A673 (cell line): ENCODE measurements at regions not wholly inside any gene's neighbourhood (a gene's known extent, or its start where the extent isn't known, plus 50 kb on each side); places are given as distances from the start of the nearest gene placed in this dataset.

Experiments
- EZH2 ChIP-seq: fragments of 200-600 bp; sonication (generic); IDR thresholded peaks from 2 replicates; pipeline ENCODE4 v1.6.1; 2017; ENCODE audit warnings: borderline replicate concordance, low read depth, mild to moderate bottlenecking, mixed read lengths, antibody characterized with exemption, low read length; ENCODE audit not compliant: poor library complexity, severe bottlenecking
- TF ChIP-seq, protein P1 (sequence below): fragments of 300-800, 200-600 bp; sonication (generic); conservative IDR thresholded peaks from 2 replicates; pipeline ENCODE4 v1.5.1; 2017; ENCODE audit warnings: low read depth, mild to moderate bottlenecking, antibody characterized with exemption, low read length, moderate library complexity, mixed read lengths

- TF ChIP-seq, protein P1, sequence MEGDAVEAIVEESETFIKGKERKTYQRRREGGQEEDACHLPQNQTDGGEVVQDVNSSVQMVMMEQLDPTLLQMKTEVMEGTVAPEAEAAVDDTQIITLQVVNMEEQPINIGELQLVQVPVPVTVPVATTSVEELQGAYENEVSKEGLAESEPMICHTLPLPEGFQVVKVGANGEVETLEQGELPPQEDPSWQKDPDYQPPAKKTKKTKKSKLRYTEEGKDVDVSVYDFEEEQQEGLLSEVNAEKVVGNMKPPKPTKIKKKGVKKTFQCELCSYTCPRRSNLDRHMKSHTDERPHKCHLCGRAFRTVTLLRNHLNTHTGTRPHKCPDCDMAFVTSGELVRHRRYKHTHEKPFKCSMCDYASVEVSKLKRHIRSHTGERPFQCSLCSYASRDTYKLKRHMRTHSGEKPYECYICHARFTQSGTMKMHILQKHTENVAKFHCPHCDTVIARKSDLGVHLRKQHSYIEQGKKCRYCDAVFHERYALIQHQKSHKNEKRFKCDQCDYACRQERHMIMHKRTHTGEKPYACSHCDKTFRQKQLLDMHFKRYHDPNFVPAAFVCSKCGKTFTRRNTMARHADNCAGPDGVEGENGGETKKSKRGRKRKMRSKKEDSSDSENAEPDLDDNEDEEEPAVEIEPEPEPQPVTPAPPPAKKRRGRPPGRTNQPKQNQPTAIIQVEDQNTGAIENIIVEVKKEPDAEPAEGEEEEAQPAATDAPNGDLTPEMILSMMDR = no peak
- no peak for TF ChIP-seq EZH2
Measured at GRCh38 chr1:238199325-238199724, 308.6 kb upstream of the ZP4 start.
